Activated CD8-positive, alpha-beta T cell treated with anti-CD3 and anti-CD28 coated beads for 36 hours (primary cell): ENCODE measurements at regions not wholly inside any gene's neighbourhood (a gene's known extent, or its start where the extent isn't known, plus 50 kb on each side); places are given as distances from the start of the nearest gene placed in this dataset.
"Not testable (repeated sequence)": the region's sequence is repeated elsewhere in the genome, so short reads cannot be mapped to it uniquely, and the experiment has no call there.

Experiments
- ATAC-seq: fragments of 200-7000 bp; cut with Tn5 transposase; one replicate; pipeline ENCODE4 v1.10.0; 2021; ENCODE audit warnings: mild to moderate bottlenecking, moderate library complexity
- CTCF ChIA-PET: fragments of 350-600 bp; sonication (Branson Sonifier 250); formaldehyde crosslinking; loops from one replicate; lab custom pipeline; 2021; ENCODE audit warnings: antibody characterized with exemption; lab: Charles Lee
- POLR2A ChIA-PET: fragments of 350-600 bp; sonication (Branson Sonifier 250); formaldehyde crosslinking; loops from one replicate; lab custom pipeline; 2021; ENCODE audit warnings: antibody characterized with exemption; lab: Charles Lee
- DNase-seq: peaks from one replicate; pipeline ENCODE4 v3.0.0-alpha.2; 2020
- H3K27ac Mint-ChIP-seq: one replicate; pipeline ENCODE4 v1.8.0; 2021; ENCODE audit warnings: mild to moderate bottlenecking, mixed read lengths
- H3K27me3 Mint-ChIP-seq: one replicate; pipeline ENCODE4 v1.8.0; 2021; ENCODE audit warnings: mixed read lengths
- H3K36me3 Mint-ChIP-seq: one replicate; pipeline ENCODE4 v1.8.0; 2021; ENCODE audit warnings: low read depth, mixed read lengths
- H3K4me1 Mint-ChIP-seq: one replicate; pipeline ENCODE4 v1.8.0; 2021; ENCODE audit warnings: low read depth, mixed read lengths
- H3K4me3 Mint-ChIP-seq: one replicate; pipeline ENCODE4 v1.8.0; 2021; ENCODE audit warnings: mild to moderate bottlenecking, moderate library complexity, mixed read lengths
- H3K9me3 Mint-ChIP-seq: one replicate; pipeline ENCODE4 v1.8.0; 2021; ENCODE audit warnings: mixed read lengths
- CTCF ChIP-seq: fragments of 200-600 bp; IDR thresholded peaks from one replicate; pipeline ENCODE4 v1.8.0; 2022; ENCODE audit warnings: antibody characterized with exemption, mild to moderate bottlenecking
- intact Hi-C: fragments of 100-400 bp; cut with micrococcal nuclease; formaldehyde crosslinking; loops from one replicate; pipeline ENCODE4 v1.10.0; 2022

DNA sequence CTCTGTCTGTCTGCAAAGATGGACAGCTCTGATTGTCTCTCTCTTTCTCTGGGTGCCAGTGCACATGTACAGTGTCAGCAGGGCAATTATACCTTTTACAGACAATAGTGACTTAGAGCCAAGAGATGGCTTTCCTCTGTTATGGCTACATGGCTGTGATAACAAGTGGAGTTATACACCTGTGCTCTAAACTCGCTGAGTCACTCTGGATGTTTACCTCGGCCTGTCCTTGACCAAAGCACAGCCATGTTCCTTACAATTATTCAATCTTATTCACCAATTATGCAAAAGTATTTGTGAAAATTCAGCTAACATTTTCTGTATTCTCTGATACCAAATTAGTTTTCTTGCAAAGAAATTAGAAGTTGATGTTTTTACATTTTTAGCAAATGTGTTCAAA is 475.5 kb upstream of the CCDC196 start:
- H3K4me1 Mint-ChIP-seq = no peaks in the 10 kb centered on the region
- CTCF ChIA-PET = no interaction called here
- POLR2A ChIA-PET = no interaction called here
- H3K36me3 Mint-ChIP-seq = no peaks in the 10 kb centered on the region
- intact Hi-C loops = no loop called here
- TF ChIP-seq CTCF = no peak
- H3K27me3 Mint-ChIP-seq = peaks cover 2% of the 10 kb centered on the region
- no peak overlapping the region for H3K27ac Mint-ChIP-seq
- no peaks in the 10 kb centered on the region for H3K9me3 Mint-ChIP-seq
- ATAC-seq = no peak
- no peak for DNase-seq
- H3K4me3 Mint-ChIP-seq = no peak overlapping the region

DNA sequence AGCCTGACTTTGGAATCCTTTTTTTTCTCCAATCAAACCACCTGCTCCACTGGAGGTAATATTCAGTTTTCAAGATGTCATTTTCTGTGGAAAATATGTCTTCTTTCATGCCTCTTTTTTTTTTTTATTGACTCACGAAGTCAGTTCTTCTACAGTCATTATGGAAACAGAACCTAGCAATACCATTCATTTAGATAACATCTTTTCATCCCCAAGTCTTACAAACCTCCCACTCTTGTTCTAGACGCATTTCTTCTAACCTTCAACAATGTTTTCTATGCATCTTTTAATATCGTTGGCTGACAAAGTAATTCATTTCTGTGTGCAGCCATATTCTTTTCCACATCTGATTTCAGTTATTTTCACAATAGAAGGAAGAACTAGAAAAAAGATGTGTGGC is 474.3 kb upstream of the CCDC196 start:
- H3K4me3 Mint-ChIP-seq = no peak overlapping the region
- TF ChIP-seq CTCF = no peak
- no peaks in the 10 kb centered on the region for H3K9me3 Mint-ChIP-seq
- no peak overlapping the region for H3K27ac Mint-ChIP-seq
- ATAC-seq (no peak), DNase-seq (no peak)
- POLR2A ChIA-PET = no interaction called here
- peaks cover 4% of the 10 kb centered on the region for H3K27me3 Mint-ChIP-seq
- H3K36me3 Mint-ChIP-seq = no peaks in the 10 kb centered on the region
- CTCF ChIA-PET = no interaction called here
- no peaks in the 10 kb centered on the region for H3K4me1 Mint-ChIP-seq
- intact Hi-C loops = no loop called here

DNA sequence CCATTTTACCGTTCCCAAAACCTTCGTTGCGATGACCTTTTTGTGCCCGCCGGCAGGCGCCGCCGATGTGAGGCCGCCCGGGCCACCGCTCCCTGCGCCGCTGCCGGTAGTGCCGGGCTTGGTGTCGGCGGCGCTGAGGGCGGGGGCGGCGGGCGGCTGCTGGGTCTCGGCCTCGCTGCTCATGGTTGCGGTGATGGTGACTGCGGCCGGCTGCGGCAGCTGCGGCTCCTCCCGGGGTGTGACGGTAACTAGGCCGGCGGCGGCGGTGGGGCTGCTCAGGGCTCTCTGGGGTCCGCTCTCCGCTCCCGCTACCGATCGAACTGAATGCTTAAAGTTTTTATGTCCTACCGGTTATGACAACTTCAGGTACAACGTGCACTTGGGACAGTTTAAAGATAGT is 472.6 kb upstream of the CCDC196 start:
- intact Hi-C loops, POLR2A ChIA-PET, H3K9me3 Mint-ChIP-seq, H3K27ac Mint-ChIP-seq, CTCF ChIA-PET, H3K27me3 Mint-ChIP-seq, H3K4me1 Mint-ChIP-seq, H3K36me3 Mint-ChIP-seq, DNase-seq, ATAC-seq, H3K4me3 Mint-ChIP-seq: not testable (repeated sequence)

GRCh38 chr14:66015071-66015780 is 470.9 kb upstream of the CCDC196 start:
- POLR2A ChIA-PET = no interaction called here
- H3K4me1 Mint-ChIP-seq = no peaks in the 10 kb centered on the region

GRCh38 chr14:66017927-66018326 is 468.2 kb upstream of the CCDC196 start:
- no peak overlapping the region for H3K27ac Mint-ChIP-seq
- no peaks in the 10 kb centered on the region for H3K4me1 Mint-ChIP-seq
- no peaks in the 10 kb centered on the region for H3K9me3 Mint-ChIP-seq
- CTCF ChIA-PET = interaction anchor here (1.2 kb wide), 1 partner anchor 53 kb away, joined by 4 read pairs; no protein-coding TSS in a partner anchor
- DNase-seq (no peak), ATAC-seq (no peak)
- TF ChIP-seq CTCF = no peak
- POLR2A ChIA-PET = interaction anchor here (1.4 kb wide), 1 partner anchor 9 kb away, joined by 3 read pairs; no protein-coding TSS in a partner anchor
- H3K36me3 Mint-ChIP-seq = no peaks in the 10 kb centered on the region
- H3K27me3 Mint-ChIP-seq = peaks cover 1% of the 10 kb centered on the region
- no peak overlapping the region for H3K4me3 Mint-ChIP-seq
- intact Hi-C loops = no loop called here

More at GRCh38 chr14:66015071-66015780, 470.9 kb upstream of the CCDC196 start:
- Mint-ChIP-seq H3K36me3 (no peaks in the 10 kb centered on the region), H3K4me3 (no peak overlapping the region), H3K9me3 (no peaks in the 10 kb centered on the region), H3K27me3 (peaks cover 2% of the 10 kb centered on the region), H3K27ac (no peak overlapping the region)
- no peak for DNase-seq
- ATAC-seq = no peak
- intact Hi-C loops = no loop called here
- no peak for TF ChIP-seq CTCF
- CTCF ChIA-PET = interaction anchor here (1.2 kb wide), 1 partner anchor 55 kb away, joined by 3 read pairs; no protein-coding TSS in a partner anchor
